ENCODE measurements at regions not wholly inside any gene's neighbourhood (a gene's known extent, or its start where the extent isn't known, plus 50 kb on each side); places are given as distances from the start of the nearest gene placed in this dataset.

GRCh38 chr11:19313140-19313539 lies 72.4 kb upstream of the E2F8 start:
- DNase-seq = no peak

DNA sequence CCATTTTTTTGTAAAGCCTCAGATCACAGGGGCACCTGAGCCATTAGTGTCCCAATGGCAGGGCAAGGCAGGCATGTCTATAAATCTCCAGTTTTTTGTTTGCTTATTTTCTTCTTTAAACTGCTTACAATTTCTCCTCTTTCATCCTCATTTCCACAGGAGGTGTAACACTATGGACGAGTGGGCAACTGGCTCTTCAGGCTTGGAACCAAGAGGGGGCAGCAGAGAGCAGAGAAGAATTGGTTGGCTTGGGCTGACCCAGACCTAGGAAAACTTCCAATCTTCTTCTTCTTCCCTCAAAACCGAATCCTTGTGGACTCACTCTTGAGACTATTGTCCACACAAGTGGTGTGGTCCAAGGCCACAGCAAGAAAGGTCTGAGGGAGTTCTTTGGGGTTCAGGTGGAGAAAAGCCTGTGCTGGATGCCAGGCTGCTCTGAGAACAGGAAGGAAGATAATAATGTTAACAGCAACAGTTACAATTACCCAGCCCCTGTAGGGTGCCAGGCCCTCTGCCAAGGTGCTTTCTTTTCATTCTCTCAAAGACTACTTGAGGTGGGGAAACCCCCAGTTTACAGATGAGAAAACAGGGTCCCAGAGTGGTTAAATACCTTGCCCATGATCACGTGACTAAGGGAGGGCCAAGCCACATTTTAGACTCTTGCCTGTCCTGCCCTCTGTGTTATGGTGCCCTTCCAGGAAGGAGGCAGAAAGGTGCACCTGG lies 70.7 kb upstream of the E2F8 start:
- peak; percentile 20 for DNase-seq

GRCh38 chr11:19307498-19307897 lies 66.8 kb upstream of the E2F8 start:
- no peak for DNase-seq

GRCh38 chr11:19306179-19306944 lies 65.6 kb upstream of the E2F8 start:
- DNase-seq = no peak

DNA sequence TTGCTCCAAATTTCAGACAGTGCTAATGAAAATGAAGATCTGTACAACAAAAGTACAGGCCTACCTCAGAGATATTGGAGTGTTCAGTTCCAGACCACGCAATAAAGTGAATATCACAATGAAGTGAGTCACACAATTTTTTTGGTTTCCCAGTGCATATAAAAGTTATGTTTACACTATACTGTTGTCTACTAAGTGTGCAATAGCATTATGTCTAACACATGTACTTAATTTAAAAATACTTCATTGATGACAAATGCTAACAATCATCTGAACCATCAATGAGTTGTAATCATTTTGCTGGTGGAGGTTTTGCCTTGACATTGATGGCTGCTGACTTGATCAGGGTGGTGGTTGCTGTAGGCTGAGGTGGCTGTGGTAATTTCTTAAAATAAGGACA lies 60.6 kb upstream of the E2F8 start:
- no peak for DNase-seq

- DNase-seq = no peak
Measured at GRCh38 chr11:19294444-19294843, 53.7 kb upstream of the E2F8 start.

GRCh38 chr11:19291064-19291463 lies 50.3 kb upstream of the E2F8 start:
- DNase-seq = no peak
